SK-N-SH (cell line): ENCODE measurements at regions not wholly inside any gene's neighbourhood (a gene's known extent, or its start where the extent isn't known, plus 50 kb on each side); places are given as distances from the start of the nearest gene placed in this dataset.
"Not testable (repeated sequence)": the region's sequence is repeated elsewhere in the genome, so short reads cannot be mapped to it uniquely, and the experiment has no call there.

Experiments
- CTCF ChIA-PET: fragments of 300-600, 350-600 bp; formaldehyde crosslinking; extraction: SDS; loops from one replicate; lab custom pipeline; 2021; lab: Yijun Ruan, JAX
- POLR2A ChIA-PET: fragments of 350-600 bp; sonication (Branson Sonifier 250); formaldehyde crosslinking; extraction: SDS; loops from one replicate; lab custom pipeline; 2020; ENCODE audit warnings: antibody characterized with exemption, inconsistent platforms; lab: Yijun Ruan, JAX
- DNase-seq: peaks from one replicate; pipeline ENCODE4 v3.0.0; 2012
- H2AFZ ChIP-seq: fragments of 200-600 bp; sonication (generic); 2 replicates; pipeline ENCODE4 v1.8.1; 2016; ENCODE audit warnings: antibody characterized with exemption, mild to moderate bottlenecking, low read depth
- H3F3A ChIP-seq: fragments of 200-600 bp; sonication (generic); replicated peaks from 2 replicates; pipeline ENCODE3; 2016; ENCODE audit warnings: antibody characterized with exemption, mild to moderate bottlenecking; ENCODE audit not compliant: insufficient read depth
- H3K27ac ChIP-seq, 2 experiments: fragments of 200-500 bp in 1 of 2; fragments of 200-600 bp in 1 of 2; sonication (Bioruptor generic) in 1 of 2; sonication (generic), shearing (Covaris generic) in 1 of 2; 2 replicates each; pipeline versions ENCODE4 v1.5.1 to v1.6.1; 2014 to 2016; ENCODE audit warnings: low read depth in 2 of 2, inconsistent platforms in 1 of 2, low read length in 1 of 2, mild to moderate bottlenecking in 1 of 2, mixed read lengths in 1 of 2
- H3K27me3 ChIP-seq: fragments of 200-600 bp; sonication (generic), shearing (Covaris generic); 2 replicates; pipeline ENCODE4 v1.6.1; 2016; ENCODE audit warnings: mixed run types; ENCODE audit not compliant: insufficient read depth
- H3K36me3 ChIP-seq, 2 experiments: fragments of 200-500 bp in 1 of 2; fragments of 200-600 bp in 1 of 2; sonication (Bioruptor generic) in 1 of 2; sonication (generic) in 1 of 2; replicated peaks in 1 of 2; 2 replicates each; pipeline versions ENCODE3 to v1.5.1; 2014 to 2016; ENCODE audit warnings: low read length in 1 of 2, mild to moderate bottlenecking in 1 of 2; ENCODE audit not compliant: insufficient read depth in 2 of 2, control insufficient read depth in 1 of 2
- H3K4me1 ChIP-seq, 2 experiments: fragments of 200-500 bp in 1 of 2; fragments of 200-600 bp in 1 of 2; sonication (Bioruptor generic) in 1 of 2; sonication (generic), shearing (Covaris generic) in 1 of 2; 2 replicates each; pipeline versions ENCODE4 v1.5.1 to v1.6.1; 2014 to 2016; ENCODE audit warnings: low read depth in 1 of 2, low read length in 1 of 2, mixed run types in 1 of 2; ENCODE audit not compliant: insufficient read depth in 2 of 2, control insufficient read depth in 1 of 2
- H3K4me2 ChIP-seq: fragments of 200-600 bp; sonication (generic), shearing (Covaris generic); 2 replicates; pipeline ENCODE4 v1.6.1; 2017; ENCODE audit warnings: mixed run types
- H3K4me3 ChIP-seq, 2 experiments: fragments of 200-500 bp in 1 of 2; fragments of 200-600 bp in 1 of 2; sonication (Bioruptor generic) in 1 of 2; sonication (generic), shearing (Covaris generic) in 1 of 2; 2 replicates each; pipeline versions ENCODE4 v1.5.1 to v1.8.1; 2014 to 2016; ENCODE audit warnings: low read depth in 2 of 2, inconsistent platforms in 1 of 2, low read length in 1 of 2, mild to moderate bottlenecking in 1 of 2, mixed read lengths in 1 of 2, moderate library complexity in 1 of 2
- H3K79me2 ChIP-seq: fragments of 200-600 bp; sonication (generic); 2 replicates; pipeline ENCODE4 v1.8.1; 2017; ENCODE audit warnings: mild to moderate bottlenecking; ENCODE audit not compliant: insufficient read depth
- H3K9ac ChIP-seq: fragments of 200-600 bp; sonication (generic); 2 replicates; pipeline ENCODE4 v1.6.1; 2017; ENCODE audit warnings: mixed run types
- H3K9me2 ChIP-seq: fragments of 200-600 bp; sonication (generic); 2 replicates; pipeline ENCODE4 v1.6.1; 2017; ENCODE audit warnings: mixed run types
- H3K9me3 ChIP-seq: fragments of 200-600 bp; sonication (generic); 2 replicates; pipeline ENCODE4 v1.6.1; 2017; ENCODE audit warnings: mixed run types, mild to moderate bottlenecking, moderate library complexity
- H4K20me1 ChIP-seq: fragments of 200-600 bp; sonication (generic); 2 replicates; pipeline ENCODE4 v1.6.1; 2017; ENCODE audit warnings: mild to moderate bottlenecking, mixed run types; ENCODE audit not compliant: insufficient read depth
- GATA2 ChIP-seq: sonication (generic); formaldehyde crosslinking; IDR thresholded peaks from 2 replicates; pipeline ENCODE4 v1.5.0; 2020; ENCODE audit warnings: mild to moderate bottlenecking, missing genetic modification reagents
- JUND ChIP-seq: IDR thresholded peaks from 2 replicates; pipeline ENCODE4 v1.4.0; 2012
- MAX ChIP-seq: IDR thresholded peaks from 2 replicates; pipeline ENCODE4 v1.4.0; 2012; ENCODE audit warnings: low read depth
- MXI1 ChIP-seq: IDR thresholded peaks from 2 replicates; pipeline ENCODE4 v1.6.1; 2012; ENCODE audit warnings: mild to moderate bottlenecking, low read depth, low read length, improper control_type of control experiment
- RAD21 ChIP-seq: IDR thresholded peaks from 2 replicates; pipeline ENCODE4 v1.6.1; 2012; ENCODE audit warnings: mild to moderate bottlenecking, low read length
- SIN3A ChIP-seq: IDR thresholded peaks from 2 replicates; pipeline ENCODE4 v1.6.1; 2012; ENCODE audit warnings: low read depth, mild to moderate bottlenecking, low read length, moderate library complexity, borderline replicate concordance
- TCF12 ChIP-seq: IDR thresholded peaks from 2 replicates; pipeline ENCODE4 v1.4.0; 2012
- USF2 ChIP-seq: fragments of 150-350 bp; IDR thresholded peaks from 2 replicates; pipeline ENCODE4 v1.6.1; 2017; ENCODE audit warnings: antibody characterized with exemption, low read length, low read depth, borderline replicate concordance
- YY1 ChIP-seq: IDR thresholded peaks from 2 replicates; pipeline ENCODE4 v1.4.0; 2012; ENCODE audit warnings: low read depth, mild to moderate bottlenecking
- WGBS: methylation state at CpG from one replicate; pipeline ENCODE4 v1.1.6; 2017; ENCODE audit warnings: low lambda C conversion rate; 5-methylcytosine and 5-hydroxymethylcytosine counted together

- Histone ChIP-seq H3K79me2 (no peaks in the 10 kb centered on the region), H3K4me1 (peaks cover 0 to 33% of the 10 kb centered on the region in 2 experiments; a peak in 2 of 4 replicates), H3K27ac (peak overlapping the region in 1 of 2 experiments; percentile 48; a peak in 1 of 4 replicates), H3K9me2 (no peaks in the 10 kb centered on the region), H3K36me3 (no peaks in the 10 kb centered on the region), H3K9ac (no peak overlapping the region), H3K4me3 (no peak overlapping the region), H3K9me3 (no peaks in the 10 kb centered on the region), H3K4me2 (no peak overlapping the region), H4K20me1 (no peaks in the 10 kb centered on the region), H3F3A (no peaks in the 10 kb centered on the region), H2AFZ (no peak overlapping the region), H3K27me3 (0 out of 2 replicates have a peak, but pooled peaks cover 3% of the 10 kb centered on the region)
- POLR2A ChIA-PET, result no interaction called here
- CTCF ChIA-PET, result interaction anchor here (0.7 to 3.1 kb wide), 5 partner anchors 9 to 436 kb away, joined by 3 to 16 read pairs (median 3); no protein-coding TSS in a partner anchor
- peak; percentile 56 for DNase-seq
- WGBS, result 84% methylated on average over 14 of the region's 17 CpGs
- peak; percentile 30; the same call in 1 of the 2 replicates for TF ChIP-seq GATA2
- TF ChIP-seq TCF12, result no peak
These were observed 61.9 kb upstream of the TARDBP start for GRCh38 chr1:10950316-10951172.

- H3K4me3 ChIP-seq, H3K79me2 ChIP-seq, H3K4me2 ChIP-seq, H4K20me1 ChIP-seq, H3K9ac ChIP-seq, POLR2A ChIA-PET, H3K9me3 ChIP-seq, H3K9me2 ChIP-seq, H3K36me3 ChIP-seq, H3F3A ChIP-seq, DNase-seq, H2AFZ ChIP-seq, H3K27ac ChIP-seq, H3K27me3 ChIP-seq: not testable (repeated sequence)
- H3K4me1 ChIP-seq, result peaks cover 0 to 25% of the 10 kb centered on the region in 2 experiments; a peak in 1 of 4 replicates
- CTCF ChIA-PET, result interaction anchor here (1.2 to 3.1 kb wide), 3 partner anchors 9 to 437 kb away, joined by 3 to 16 read pairs (median 9); no protein-coding TSS in a partner anchor
- WGBS, result 90% methylated on average over 7 of the region's 7 CpGs
These were observed 61.2 kb upstream of the TARDBP start for GRCh38 chr1:10951298-10951697.

GRCh38 chr1:10951961-10952360, 60.5 kb upstream of the TARDBP start:
- CTCF ChIA-PET, result interaction anchor here (1.2 to 3.1 kb wide), 3 partner anchors 10 to 437 kb away, joined by 3 to 16 read pairs (median 3); no protein-coding TSS in a partner anchor
- peaks cover 0 to 18% of the 10 kb centered on the region in 2 experiments; a peak in 1 of 4 replicates for H3K4me1 ChIP-seq

More at GRCh38 chr1:10951961-10952360, 60.5 kb upstream of the TARDBP start:
- TF ChIP-seq MXI1, result no peak
- TF ChIP-seq MAX, result no peak
- no peak for TF ChIP-seq JUND
- no peak for TF ChIP-seq USF2
- no peak for TF ChIP-seq SIN3A
- TF ChIP-seq RAD21, result no peak
- TF ChIP-seq YY1, result no peak
- 52% methylated on average over 4 of the region's 4 CpGs for WGBS
- H3K9ac ChIP-seq, result no peak overlapping the region
- no peak overlapping the region for H2AFZ ChIP-seq
- H3F3A ChIP-seq, result no peaks in the 10 kb centered on the region
- H3K27ac ChIP-seq, result no peak overlapping the region
- H3K4me2 ChIP-seq, result no peak overlapping the region
- H3K36me3 ChIP-seq, result no peaks in the 10 kb centered on the region
- H3K27me3 ChIP-seq, result 0 out of 2 replicates have a peak, but pooled peaks cover 3% of the 10 kb centered on the region
- DNase-seq, result no peak
- no peaks in the 10 kb centered on the region for H3K79me2 ChIP-seq
- H3K9me3 ChIP-seq, result no peaks in the 10 kb centered on the region
- no peaks in the 10 kb centered on the region for H3K9me2 ChIP-seq
- no peak overlapping the region for H3K4me3 ChIP-seq
- POLR2A ChIA-PET, result no interaction called here
- H4K20me1 ChIP-seq, result no peaks in the 10 kb centered on the region
